Upper lobe of right lung (tissue), 1 donor: ENCODE measurements at regions not wholly inside any gene's neighbourhood (a gene's known extent, or its start where the extent isn't known, plus 50 kb on each side); places are given as distances from the start of the nearest gene placed in this dataset.

Experiments used
- ATAC-seq: fragments of 200-7000 bp; cut with Tn5 transposase; one replicate; pipeline ENCODE4 v1.9.1; 2020; ENCODE audit warnings: mild to moderate bottlenecking, moderate library complexity
- DNase-seq: peaks from one replicate; pipeline ENCODE4 v3.0.0-alpha.2; 2020
- H3K27ac ChIP-seq: fragments of 200-600 bp; one replicate; pipeline ENCODE4 v1.8.0; 2022
- H3K27me3 ChIP-seq: fragments of 200-600 bp; one replicate; pipeline ENCODE4 v1.8.0; 2022; ENCODE audit warnings: mild to moderate bottlenecking
- H3K36me3 ChIP-seq: fragments of 200-600 bp; one replicate; pipeline ENCODE4 v1.8.0; 2022
- H3K4me1 ChIP-seq: fragments of 200-600 bp; one replicate; pipeline ENCODE4 v1.8.0; 2022
- H3K4me3 ChIP-seq: fragments of 200-600 bp; one replicate; pipeline ENCODE4 v1.8.0; 2022; ENCODE audit warnings: mild to moderate bottlenecking
- H3K9me3 ChIP-seq: fragments of 200-600 bp; one replicate; pipeline ENCODE4 v1.8.0; 2022
- intact Hi-C: fragments of 100-400 bp; cut with DNase I; formaldehyde crosslinking; loops from one replicate; pipeline ENCODE4 v1.11.0; 2022
- TF ChIP-seq, protein P1 (sequence below): fragments of 200-600 bp; IDR thresholded peaks from one replicate; pipeline ENCODE4 v1.8.0; 2022; ENCODE audit warnings: antibody characterized with exemption
- donor health status: DM: no; HTN: yes; CAD: no; lungs with severe emphysema.

DNA sequence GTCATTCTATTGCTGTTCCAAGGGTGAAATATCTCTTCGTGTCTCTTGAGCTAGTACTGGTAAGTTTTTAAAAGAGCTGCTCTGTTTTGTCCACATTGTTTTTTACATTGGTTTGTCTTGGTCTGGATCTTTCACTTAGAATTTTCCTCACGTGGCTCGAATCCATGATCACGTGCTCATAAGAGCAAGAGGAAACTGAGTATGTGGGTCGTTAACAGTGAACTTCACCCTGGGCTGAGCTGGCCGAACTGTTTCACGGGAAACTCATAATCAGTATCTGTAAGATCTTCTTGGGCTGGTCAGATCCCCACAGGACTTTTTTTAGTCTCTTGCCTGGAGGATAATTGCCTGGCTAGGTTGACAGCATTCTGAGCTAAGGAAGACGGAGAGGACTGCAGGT is 77.8 kb upstream of the HELT start:
- intact Hi-C loops = no loop called here
- no peak overlapping the region for H3K27ac ChIP-seq
- DNase-seq = no peak
- no peak for ATAC-seq
- TF ChIP-seq, protein P1, sequence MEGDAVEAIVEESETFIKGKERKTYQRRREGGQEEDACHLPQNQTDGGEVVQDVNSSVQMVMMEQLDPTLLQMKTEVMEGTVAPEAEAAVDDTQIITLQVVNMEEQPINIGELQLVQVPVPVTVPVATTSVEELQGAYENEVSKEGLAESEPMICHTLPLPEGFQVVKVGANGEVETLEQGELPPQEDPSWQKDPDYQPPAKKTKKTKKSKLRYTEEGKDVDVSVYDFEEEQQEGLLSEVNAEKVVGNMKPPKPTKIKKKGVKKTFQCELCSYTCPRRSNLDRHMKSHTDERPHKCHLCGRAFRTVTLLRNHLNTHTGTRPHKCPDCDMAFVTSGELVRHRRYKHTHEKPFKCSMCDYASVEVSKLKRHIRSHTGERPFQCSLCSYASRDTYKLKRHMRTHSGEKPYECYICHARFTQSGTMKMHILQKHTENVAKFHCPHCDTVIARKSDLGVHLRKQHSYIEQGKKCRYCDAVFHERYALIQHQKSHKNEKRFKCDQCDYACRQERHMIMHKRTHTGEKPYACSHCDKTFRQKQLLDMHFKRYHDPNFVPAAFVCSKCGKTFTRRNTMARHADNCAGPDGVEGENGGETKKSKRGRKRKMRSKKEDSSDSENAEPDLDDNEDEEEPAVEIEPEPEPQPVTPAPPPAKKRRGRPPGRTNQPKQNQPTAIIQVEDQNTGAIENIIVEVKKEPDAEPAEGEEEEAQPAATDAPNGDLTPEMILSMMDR = no peak
- no peaks in the 10 kb centered on the region for H3K36me3 ChIP-seq
- no peaks in the 10 kb centered on the region for H3K27me3 ChIP-seq
- H3K4me3 ChIP-seq = no peak overlapping the region
- no peaks in the 10 kb centered on the region for H3K9me3 ChIP-seq
- H3K4me1 ChIP-seq = no peaks in the 10 kb centered on the region

DNA sequence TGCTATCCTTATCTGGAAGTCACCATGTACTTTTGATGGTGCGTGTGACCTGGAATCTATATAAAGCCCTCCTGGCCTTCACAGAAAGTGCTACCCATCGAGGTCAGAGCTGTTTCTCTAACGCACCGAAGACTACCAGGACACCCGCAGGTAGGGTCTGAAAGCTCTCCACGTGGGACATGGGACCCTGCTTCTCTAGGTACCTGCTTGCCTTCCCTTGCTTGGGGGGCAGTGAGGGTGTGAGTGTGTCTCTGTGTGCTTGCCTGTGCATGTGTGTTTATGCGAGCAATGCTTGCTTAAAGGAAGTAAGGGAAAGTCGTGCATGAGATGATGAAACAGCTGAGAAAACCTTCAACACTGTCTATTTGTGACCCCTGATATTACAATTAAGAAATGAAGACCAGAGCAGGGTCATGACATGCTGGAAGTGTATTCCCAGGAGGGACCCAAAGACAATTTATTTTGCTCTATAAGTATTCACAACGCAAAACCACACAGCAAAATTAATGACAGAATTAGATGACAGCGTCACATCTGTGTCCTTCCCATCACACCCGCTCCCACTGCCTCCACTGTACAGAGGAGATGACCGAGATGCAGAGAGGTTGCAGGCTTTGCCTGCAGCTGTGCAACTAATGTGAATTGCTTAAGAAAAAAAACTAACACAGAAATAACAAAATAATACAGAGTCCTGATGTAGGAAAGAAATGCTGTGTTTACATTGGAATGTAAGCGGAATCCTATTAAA is 76.4 kb upstream of the HELT start:
- TF ChIP-seq, protein P1 = no peak
- H3K4me1 ChIP-seq = no peaks in the 10 kb centered on the region
- no peak overlapping the region for H3K27ac ChIP-seq
- DNase-seq = no peak
- H3K27me3 ChIP-seq = no peaks in the 10 kb centered on the region
- no peak for ATAC-seq
- intact Hi-C loops = no loop called here
- no peak overlapping the region for H3K4me3 ChIP-seq
- H3K9me3 ChIP-seq = no peaks in the 10 kb centered on the region
- H3K36me3 ChIP-seq = no peaks in the 10 kb centered on the region

DNA sequence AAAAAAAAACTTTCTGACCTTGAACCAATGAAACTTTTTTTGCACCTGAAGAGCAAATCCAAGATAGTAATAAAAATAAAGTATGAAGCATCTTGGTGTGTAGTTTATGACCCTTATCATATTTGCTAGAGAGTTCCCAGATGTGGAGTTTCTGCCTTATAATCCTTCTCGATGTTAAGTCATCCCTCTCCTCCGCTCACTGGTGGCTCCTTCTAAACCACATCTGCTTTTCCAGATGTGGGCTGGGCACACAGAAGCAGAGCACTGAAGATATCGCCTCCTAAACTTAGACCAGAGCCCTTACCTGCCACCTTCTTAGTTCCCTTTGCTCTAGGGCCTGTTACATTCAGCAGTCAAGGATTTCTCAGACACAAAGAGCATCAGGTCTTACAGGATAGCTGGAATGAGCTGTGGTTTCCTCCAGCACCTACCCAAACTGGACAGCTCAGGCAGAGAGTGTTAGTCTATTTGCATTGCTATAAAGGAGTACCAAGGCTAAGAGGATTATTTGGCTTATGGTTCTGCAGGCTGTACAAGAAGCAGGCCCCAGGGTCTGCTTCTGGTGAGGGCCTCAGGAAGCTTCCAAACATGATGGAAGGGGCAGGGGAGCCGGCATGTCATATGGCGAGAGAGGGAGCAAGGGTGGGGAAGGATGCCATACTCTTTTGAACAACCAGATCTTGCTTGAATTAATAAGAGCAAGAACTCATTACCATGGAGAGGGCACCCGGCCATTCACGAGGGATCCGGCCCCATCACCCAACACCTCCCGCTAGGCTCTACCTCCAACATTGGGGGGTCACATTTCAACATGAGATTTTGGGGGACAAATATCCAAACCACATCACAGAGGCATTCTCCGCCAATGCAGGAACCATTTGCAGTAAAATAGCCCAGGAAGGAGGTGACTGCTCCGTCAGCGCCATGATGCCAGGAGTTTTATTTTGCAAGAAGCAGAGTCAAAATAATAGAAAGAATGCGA is 75.6 kb upstream of the HELT start:
- DNase-seq (no peak), ATAC-seq (no peak)
- intact Hi-C loops = no loop called here
- TF ChIP-seq, protein P1 = no peak
- Histone ChIP-seq H3K9me3 (no peaks in the 10 kb centered on the region), H3K4me1 (no peaks in the 10 kb centered on the region), H3K27ac (no peak overlapping the region), H3K4me3 (no peak overlapping the region), H3K27me3 (no peaks in the 10 kb centered on the region), H3K36me3 (no peaks in the 10 kb centered on the region)

DNA sequence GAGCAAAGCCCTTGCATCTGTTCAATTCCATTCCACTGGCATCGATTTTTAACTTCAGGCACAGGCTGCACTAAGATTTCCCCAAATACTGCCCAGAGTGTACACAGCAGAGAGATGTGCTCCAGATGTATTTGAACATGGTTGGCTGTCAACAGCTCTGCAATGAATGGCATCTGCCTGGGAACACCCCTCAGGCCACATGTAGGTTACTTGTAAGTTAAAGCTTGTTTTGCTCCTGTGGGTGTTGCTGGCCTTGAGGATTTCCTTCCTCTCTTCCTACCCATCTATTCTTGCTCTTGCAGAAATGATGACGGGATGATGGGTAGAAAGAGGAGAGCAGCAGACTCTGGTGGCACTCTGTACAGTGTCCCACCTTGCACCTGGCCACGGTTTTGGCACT is 69.3 kb upstream of the HELT start:
- ATAC-seq = no peak
- no peaks in the 10 kb centered on the region for H3K4me1 ChIP-seq
- H3K27ac ChIP-seq = no peak overlapping the region
- no peak overlapping the region for H3K4me3 ChIP-seq
- no peak for DNase-seq
- no peaks in the 10 kb centered on the region for H3K9me3 ChIP-seq
- intact Hi-C loops = no loop called here
- no peaks in the 10 kb centered on the region for H3K27me3 ChIP-seq
- H3K36me3 ChIP-seq = no peaks in the 10 kb centered on the region
- TF ChIP-seq, protein P1 = no peak

DNA sequence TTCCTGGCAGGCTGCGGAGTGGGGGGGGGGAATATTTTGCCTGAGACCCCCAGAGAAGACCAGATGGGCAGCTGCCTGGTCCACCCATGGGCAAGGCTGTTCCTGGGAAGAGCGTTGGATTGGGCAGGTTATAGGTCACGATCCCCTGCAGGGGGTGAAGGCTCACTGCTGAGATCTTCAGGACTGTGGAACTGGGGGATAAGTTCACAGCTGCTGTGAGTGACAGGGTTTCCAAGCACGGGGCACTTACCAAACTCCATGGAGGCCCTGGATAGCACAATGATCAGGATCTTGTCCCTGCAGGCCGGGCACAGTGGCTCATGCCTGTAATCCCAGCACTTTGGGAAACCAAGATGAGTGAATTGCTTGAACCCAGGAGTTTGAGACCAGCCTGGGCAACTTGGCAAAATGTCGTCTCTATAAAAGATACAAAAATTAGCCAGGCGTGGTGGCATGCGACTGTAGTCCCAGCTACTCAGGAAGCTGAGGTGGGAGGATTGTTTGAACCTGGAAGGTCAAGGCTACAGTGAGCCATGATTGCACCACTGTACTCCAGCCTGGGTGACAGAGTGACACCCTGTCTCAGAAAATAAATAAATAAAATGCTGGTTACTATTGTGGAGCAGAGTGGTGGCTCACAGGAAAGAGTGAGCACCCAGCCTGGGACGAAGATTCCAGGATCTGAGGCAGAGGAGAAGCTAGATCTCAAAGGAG is 68.0 kb upstream of the HELT start:
- H3K27me3 ChIP-seq = no peaks in the 10 kb centered on the region
- H3K36me3 ChIP-seq = no peaks in the 10 kb centered on the region
- intact Hi-C loops = no loop called here
- no peaks in the 10 kb centered on the region for H3K4me1 ChIP-seq
- DNase-seq = no peak
- TF ChIP-seq, protein P1 = no peak
- no peak overlapping the region for H3K4me3 ChIP-seq
- no peak for ATAC-seq
- no peak overlapping the region for H3K27ac ChIP-seq
- H3K9me3 ChIP-seq = no peaks in the 10 kb centered on the region
